Tibial artery (tissue), 4 donors: ENCODE measurements at regions not wholly inside any gene's neighbourhood (a gene's known extent, or its start where the extent isn't known, plus 50 kb on each side); places are given as distances from the start of the nearest gene placed in this dataset.

Experiments used
- DNase-seq, 2 donors: peaks; one replicate each; pipeline ENCODE4 v3.0.0-alpha.2; 2019
- H3K27ac ChIP-seq, 2 donors: fragments of 200-600 bp; sonication (generic) in 1 of 2; 1 replicate in 1 of 2; 2 replicates in 1 of 2; pipeline ENCODE4 v1.5.1; 2018 to 2019; ENCODE audit warnings: mild to moderate bottlenecking in 1 of 2
- H3K27me3 ChIP-seq, 2 donors: fragments of 200-600 bp; sonication (generic) in 1 of 2; one replicate each; pipeline versions ENCODE4 v1.5.1 to v1.6.0; 2016 to 2019
- H3K36me3 ChIP-seq, 3 donors: fragments of 200-600 bp; sonication (generic) in 2 of 3; one replicate each; pipeline ENCODE4 v1.5.1; 2016 to 2019; ENCODE audit warnings: mild to moderate bottlenecking in 2 of 3
- H3K4me1 ChIP-seq, 4 donors: fragments of 200-600 bp; sonication (generic) in 2 of 4; 1 replicate in 3 of 4; 2 replicates in 1 of 4; pipeline ENCODE4 v1.5.1; 2016 to 2019
- H3K4me3 ChIP-seq, 2 donors: fragments of 200-600 bp; sonication (generic) in 1 of 2; 1 replicate in 1 of 2; 2 replicates in 1 of 2; pipeline ENCODE4 v1.5.1; 2018 to 2019; ENCODE audit warnings: mild to moderate bottlenecking in 2 of 2
- H3K9me3 ChIP-seq, 3 donors: fragments of 200-600 bp; sonication (generic) in 1 of 3; one replicate each; pipeline ENCODE4 v1.5.1; 2016 to 2019
- intact Hi-C: fragments of 100-400 bp; cut with DNase I; formaldehyde crosslinking; loops from one replicate; pipeline ENCODE4 v1.15.0; 2023; ENCODE audit warnings: low total_unique reads
- TF ChIP-seq, protein P1 (sequence below), 2 experiments: fragments of 200-600 bp in 1 of 2; fragments of 450-650 bp in 1 of 2; IDR thresholded peaks; one replicate each; pipeline ENCODE4 v1.5.1; 2017 to 2019; ENCODE audit warnings: antibody characterized with exemption in 2 of 2, mild to moderate bottlenecking in 1 of 2, moderate library complexity in 1 of 2

GRCh38 chr3:137293086-137293485, 335.3 kb downstream of the IL20RB start:
- intact Hi-C loops: no loop called here
- Histone ChIP-seq H3K27me3 (no peaks in the 10 kb centered on the region), H3K9me3 (no peaks in the 10 kb centered on the region), H3K27ac (no peak overlapping the region), H3K4me1 (no peaks in the 10 kb centered on the region), H3K4me3 (no peak overlapping the region), H3K36me3 (no peaks in the 10 kb centered on the region)
- DNase-seq: no peak
- TF ChIP-seq, protein P1, sequence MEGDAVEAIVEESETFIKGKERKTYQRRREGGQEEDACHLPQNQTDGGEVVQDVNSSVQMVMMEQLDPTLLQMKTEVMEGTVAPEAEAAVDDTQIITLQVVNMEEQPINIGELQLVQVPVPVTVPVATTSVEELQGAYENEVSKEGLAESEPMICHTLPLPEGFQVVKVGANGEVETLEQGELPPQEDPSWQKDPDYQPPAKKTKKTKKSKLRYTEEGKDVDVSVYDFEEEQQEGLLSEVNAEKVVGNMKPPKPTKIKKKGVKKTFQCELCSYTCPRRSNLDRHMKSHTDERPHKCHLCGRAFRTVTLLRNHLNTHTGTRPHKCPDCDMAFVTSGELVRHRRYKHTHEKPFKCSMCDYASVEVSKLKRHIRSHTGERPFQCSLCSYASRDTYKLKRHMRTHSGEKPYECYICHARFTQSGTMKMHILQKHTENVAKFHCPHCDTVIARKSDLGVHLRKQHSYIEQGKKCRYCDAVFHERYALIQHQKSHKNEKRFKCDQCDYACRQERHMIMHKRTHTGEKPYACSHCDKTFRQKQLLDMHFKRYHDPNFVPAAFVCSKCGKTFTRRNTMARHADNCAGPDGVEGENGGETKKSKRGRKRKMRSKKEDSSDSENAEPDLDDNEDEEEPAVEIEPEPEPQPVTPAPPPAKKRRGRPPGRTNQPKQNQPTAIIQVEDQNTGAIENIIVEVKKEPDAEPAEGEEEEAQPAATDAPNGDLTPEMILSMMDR (IDR thresholded peaks at IDR 0.05): no peak

GRCh38 chr3:137294139-137294538, 336.4 kb downstream of the IL20RB start:
- intact Hi-C loops: no loop called here
- Histone ChIP-seq H3K9me3 (no peaks in the 10 kb centered on the region), H3K27ac (no peak overlapping the region), H3K4me3 (no peak overlapping the region), H3K4me1 (no peaks in the 10 kb centered on the region), H3K36me3 (no peaks in the 10 kb centered on the region), H3K27me3 (no peaks in the 10 kb centered on the region)
- TF ChIP-seq, protein P1 (IDR thresholded peaks at IDR 0.05): no peak
- no peak for DNase-seq

- Histone ChIP-seq H3K4me1 (no peaks in the 10 kb centered on the region), H3K9me3 (no peaks in the 10 kb centered on the region), H3K27ac (no peak overlapping the region), H3K4me3 (no peak overlapping the region), H3K27me3 (no peaks in the 10 kb centered on the region), H3K36me3 (no peaks in the 10 kb centered on the region)
- no peak for DNase-seq
- TF ChIP-seq, protein P1 (IDR thresholded peaks at IDR 0.05): no peak
- intact Hi-C loops: no loop called here
Observed at GRCh38 chr3:137294839-137295238, 337.1 kb downstream of the IL20RB start.

DNA sequence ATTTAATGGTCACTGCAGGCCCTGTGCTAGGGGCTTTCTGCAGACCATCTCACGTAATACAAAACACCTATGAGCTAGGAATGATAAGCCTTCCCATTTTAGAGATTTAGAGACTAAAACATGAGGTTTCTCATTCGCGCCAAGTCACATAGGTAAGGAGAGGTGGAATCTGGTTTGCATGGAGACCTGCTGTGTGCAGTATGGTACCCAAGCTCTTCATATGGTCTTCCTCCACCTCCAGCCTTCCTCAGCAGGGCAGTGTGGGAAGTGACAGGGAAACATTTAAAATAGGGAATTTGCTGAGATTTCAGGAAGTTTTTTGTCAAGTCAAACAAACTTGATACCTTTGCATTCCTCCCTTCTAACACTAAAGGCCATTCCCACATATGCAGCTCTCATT, 337.6 kb downstream of the IL20RB start:
- intact Hi-C loops: no loop called here
- no peaks in the 10 kb centered on the region for H3K4me1 ChIP-seq
- H3K27me3 ChIP-seq: no peaks in the 10 kb centered on the region
- no peaks in the 10 kb centered on the region for H3K9me3 ChIP-seq
- no peak overlapping the region for H3K27ac ChIP-seq
- TF ChIP-seq, protein P1 (IDR thresholded peaks at IDR 0.05): no peak
- H3K4me3 ChIP-seq: no peak overlapping the region
- DNase-seq: no peak
- no peaks in the 10 kb centered on the region for H3K36me3 ChIP-seq

- intact Hi-C loops: no loop called here
- no peak overlapping the region for H3K27ac ChIP-seq
- H3K4me3 ChIP-seq: no peak overlapping the region
- no peak for DNase-seq
- H3K27me3 ChIP-seq: no peaks in the 10 kb centered on the region
- H3K9me3 ChIP-seq: no peaks in the 10 kb centered on the region
- TF ChIP-seq, protein P1 (IDR thresholded peaks at IDR 0.05): no peak
- H3K36me3 ChIP-seq: no peaks in the 10 kb centered on the region
- H3K4me1 ChIP-seq: no peaks in the 10 kb centered on the region
Observed at GRCh38 chr3:137296116-137296515, 338.3 kb downstream of the IL20RB start.

- Histone ChIP-seq H3K27me3 (no peaks in the 10 kb centered on the region), H3K4me1 (no peaks in the 10 kb centered on the region), H3K9me3 (no peaks in the 10 kb centered on the region), H3K27ac (no peak overlapping the region), H3K36me3 (no peaks in the 10 kb centered on the region), H3K4me3 (no peak overlapping the region)
- DNase-seq: no peak
- intact Hi-C loops: no loop called here
- TF ChIP-seq, protein P1 (IDR thresholded peaks at IDR 0.05): no peak
Observed at GRCh38 chr3:137297770-137298169, 340.0 kb downstream of the IL20RB start.
